ENCODE measurements at regions not wholly inside any gene's neighbourhood (a gene's known extent, or its start where the extent isn't known, plus 50 kb on each side); places are given as distances from the start of the nearest gene placed in this dataset.

DNA sequence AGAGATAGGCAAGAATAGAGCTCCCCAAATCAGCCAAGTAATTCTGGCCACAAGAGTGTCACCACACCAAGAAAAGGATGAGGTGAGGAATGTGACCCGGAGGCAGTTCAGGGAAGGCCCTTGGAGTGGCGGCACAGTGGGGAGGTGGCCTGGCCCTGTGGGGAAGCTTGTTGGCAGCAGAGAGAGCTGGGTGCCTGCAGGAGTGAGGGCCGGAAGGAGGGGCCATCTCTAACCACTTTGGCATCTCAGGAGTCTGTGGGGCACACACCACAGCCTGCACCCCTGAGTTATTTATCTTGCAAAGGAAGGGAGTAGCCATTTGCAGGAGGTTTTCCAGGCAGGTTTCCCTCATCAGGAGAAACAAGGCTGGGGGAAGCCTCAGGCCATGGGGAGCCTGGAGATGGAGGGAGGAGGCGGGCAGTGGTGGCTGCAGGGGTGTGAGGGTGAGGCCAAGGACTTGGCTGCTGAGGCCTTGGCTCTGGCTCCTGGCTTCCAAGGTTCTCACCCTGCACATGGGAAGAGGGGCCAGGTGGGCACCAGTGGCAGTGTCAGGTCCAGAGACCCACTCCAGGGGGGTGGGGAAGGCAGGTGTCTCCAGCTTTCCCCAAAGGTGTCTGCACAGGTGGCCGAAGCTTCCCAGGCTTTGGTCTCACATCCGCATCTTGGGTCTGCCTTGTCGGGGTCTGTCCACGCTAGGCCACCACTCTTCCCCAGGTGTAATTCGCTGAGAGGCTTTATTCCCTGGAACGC lies 370.2 kb downstream of the CTTN start:
- WGBS (ENCODE audit: insufficient coverage, low lambda C conversion rate): no CpG with 5 or more reads among the region's 10 CpGs
- no peak overlapping the region for H3K27ac ChIP-seq (ENCODE audit: low read length)
- no peaks in the 10 kb centered on the region for H3K9me3 ChIP-seq (ENCODE audit: control insufficient read depth, low read depth, low read length)
- H3K27me3 ChIP-seq (ENCODE audit: control insufficient read depth, insufficient read depth, low read length): no peaks in the 10 kb centered on the region
- no peak overlapping the region for H3K4me3 ChIP-seq (ENCODE audit: low read length)
- H3K4me1 ChIP-seq (ENCODE audit: control insufficient read depth, insufficient read depth, low read length): no peaks in the 10 kb centered on the region
- no peaks in the 10 kb centered on the region for H3K36me3 ChIP-seq (ENCODE audit: control insufficient read depth, insufficient read depth, low read length)
- no peak for DNase-seq

DNA sequence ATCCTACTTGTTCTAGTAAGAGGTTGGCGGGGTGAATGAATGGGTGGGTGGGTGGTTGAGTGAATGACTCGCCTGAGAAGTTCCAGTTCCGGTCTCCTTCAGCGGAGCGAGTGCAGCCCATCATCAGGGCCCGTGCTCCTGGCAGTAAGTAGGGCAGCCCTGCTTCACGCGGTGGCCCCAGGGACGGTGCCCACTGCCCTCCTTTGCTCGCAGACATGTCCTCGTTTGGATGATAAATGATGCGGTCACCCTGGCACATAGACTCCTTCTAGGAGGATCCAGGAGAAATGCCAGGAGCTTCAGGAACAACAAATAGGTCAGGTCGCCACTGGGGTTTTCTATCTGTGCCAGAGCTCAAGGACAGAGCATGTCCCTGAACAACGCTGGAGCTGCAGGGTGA lies 370.8 kb downstream of the CTTN start:
- no peaks in the 10 kb centered on the region for H3K36me3 ChIP-seq (ENCODE audit: control insufficient read depth, insufficient read depth, low read length)
- DNase-seq: no peak
- no CpG with 5 or more reads among the region's 14 CpGs for WGBS (ENCODE audit: insufficient coverage, low lambda C conversion rate)

DNA sequence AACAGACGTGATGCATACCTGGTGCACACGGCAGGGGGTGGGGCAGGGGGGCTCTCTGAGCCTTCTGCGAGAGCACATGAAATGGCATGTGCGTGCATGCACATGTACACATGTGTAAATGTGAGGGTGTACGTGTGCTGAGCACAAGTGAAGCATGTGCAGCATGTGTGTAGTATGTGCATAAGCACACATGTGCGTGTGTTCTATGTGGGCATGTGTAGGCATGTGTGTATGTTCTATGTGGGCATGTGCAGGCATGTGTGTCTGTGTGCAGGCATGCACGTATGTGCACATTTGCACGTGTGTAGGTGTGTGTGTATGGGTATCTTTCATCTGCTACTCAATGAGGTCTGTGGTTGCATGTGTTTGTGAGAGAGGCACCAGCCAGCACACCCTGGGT lies 371.2 kb downstream of the CTTN start:
- DNase-seq: no peak
- no CpG with 5 or more reads among the region's 8 CpGs for WGBS (ENCODE audit: insufficient coverage, low lambda C conversion rate)

More for the DNA sequence above, 370.8 kb downstream of the CTTN start:
- no peak overlapping the region for H3K4me3 ChIP-seq (ENCODE audit: low read length)
- H3K27me3 ChIP-seq (ENCODE audit: control insufficient read depth, insufficient read depth, low read length): no peaks in the 10 kb centered on the region
- H3K4me1 ChIP-seq (ENCODE audit: control insufficient read depth, insufficient read depth, low read length): no peaks in the 10 kb centered on the region
- H3K9me3 ChIP-seq (ENCODE audit: control insufficient read depth, low read depth, low read length): no peaks in the 10 kb centered on the region
- H3K27ac ChIP-seq (ENCODE audit: low read length): no peak overlapping the region

DNA sequence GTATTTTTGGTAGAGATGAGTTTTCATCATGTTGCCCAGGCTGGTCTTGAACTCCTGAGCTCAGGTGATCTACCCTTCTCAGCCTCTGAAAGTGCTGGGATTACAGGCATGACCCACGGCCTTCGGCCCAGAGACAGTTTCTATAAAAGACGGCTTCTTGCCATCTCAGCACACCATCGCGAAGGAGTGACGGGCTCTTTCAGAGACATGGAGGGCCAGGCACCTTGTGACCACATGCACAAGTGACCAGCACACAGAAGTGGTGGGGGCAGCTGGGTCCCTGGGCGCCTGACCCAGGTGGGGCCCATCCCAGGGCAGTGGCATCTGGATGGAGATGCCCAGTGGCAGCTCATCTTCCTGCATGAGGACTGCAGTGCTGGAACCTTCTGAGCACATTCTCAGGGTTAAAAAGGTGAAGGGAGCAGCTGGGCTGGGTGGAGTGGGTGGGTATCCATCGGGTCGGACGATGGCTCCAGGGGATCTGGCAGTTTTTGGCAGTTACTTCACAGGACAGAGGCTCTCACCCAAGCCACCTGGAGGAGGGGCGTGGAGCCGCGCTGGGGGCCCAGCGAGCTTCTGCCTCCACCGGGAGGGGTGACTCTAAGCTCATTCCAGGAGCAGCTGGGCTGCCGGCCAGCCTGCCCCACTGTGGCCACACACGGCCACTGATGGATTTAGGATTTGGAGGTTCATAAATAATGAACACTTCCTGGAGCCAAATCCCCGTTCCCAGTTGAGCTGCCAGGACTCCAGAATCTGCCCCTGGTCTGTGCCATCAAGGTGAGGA lies 373.0 kb downstream of the CTTN start:
- Histone ChIP-seq H3K9me3 (ENCODE audit: control insufficient read depth, low read depth, low read length) (no peaks in the 10 kb centered on the region), H3K27ac (ENCODE audit: low read length) (no peak overlapping the region), H3K4me3 (ENCODE audit: low read length) (no peak overlapping the region), H3K27me3 (ENCODE audit: control insufficient read depth, insufficient read depth, low read length) (no peaks in the 10 kb centered on the region), H3K4me1 (ENCODE audit: control insufficient read depth, insufficient read depth, low read length) (no peaks in the 10 kb centered on the region), H3K36me3 (ENCODE audit: control insufficient read depth, insufficient read depth, low read length) (no peaks in the 10 kb centered on the region)
- no CpG with 5 or more reads among the region's 18 CpGs for WGBS (ENCODE audit: insufficient coverage, low lambda C conversion rate)
- DNase-seq: no peak

More for the DNA sequence above, 371.2 kb downstream of the CTTN start:
- no peak overlapping the region for H3K4me3 ChIP-seq (ENCODE audit: low read length)
- no peaks in the 10 kb centered on the region for H3K4me1 ChIP-seq (ENCODE audit: control insufficient read depth, insufficient read depth, low read length)
- no peaks in the 10 kb centered on the region for H3K9me3 ChIP-seq (ENCODE audit: control insufficient read depth, low read depth, low read length)
- no peak overlapping the region for H3K27ac ChIP-seq (ENCODE audit: low read length)
- no peaks in the 10 kb centered on the region for H3K27me3 ChIP-seq (ENCODE audit: control insufficient read depth, insufficient read depth, low read length)
- no peaks in the 10 kb centered on the region for H3K36me3 ChIP-seq (ENCODE audit: control insufficient read depth, insufficient read depth, low read length)

DNA sequence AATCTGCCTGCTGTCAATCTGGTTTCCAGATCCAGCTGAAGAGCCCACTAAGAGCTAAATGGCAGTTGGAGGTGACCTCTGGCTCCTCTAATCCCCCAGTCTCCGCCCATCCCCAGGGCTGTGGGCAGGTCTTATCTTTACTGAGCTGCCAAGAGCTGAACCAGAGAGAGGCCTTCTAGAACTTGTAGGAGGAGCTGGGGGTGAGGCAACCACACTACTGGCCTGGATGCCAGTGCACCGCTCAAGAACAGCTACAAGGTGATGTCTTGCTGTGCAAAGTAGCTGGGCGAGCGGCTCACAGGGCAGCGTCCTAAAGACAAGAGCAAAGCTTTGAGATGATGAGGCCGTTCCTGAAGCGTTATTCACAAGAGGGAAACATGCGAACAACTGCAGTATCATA lies 374.6 kb downstream of the CTTN start:
- 79% methylated on average over 4 of the region's 8 CpGs for whole genome bisulfite sequencing (ENCODE audit: insufficient coverage, low lambda C conversion rate)
- H3K27ac ChIP-seq (ENCODE audit: low read length): no peak overlapping the region
- no peaks in the 10 kb centered on the region for H3K4me1 ChIP-seq (ENCODE audit: control insufficient read depth, insufficient read depth, low read length)
- no peak for DNase-seq
- H3K27me3 ChIP-seq (ENCODE audit: control insufficient read depth, insufficient read depth, low read length): no peaks in the 10 kb centered on the region
- H3K9me3 ChIP-seq (ENCODE audit: control insufficient read depth, low read depth, low read length): peaks cover 5% of the 10 kb centered on the region
- no peak overlapping the region for H3K4me3 ChIP-seq (ENCODE audit: low read length)
- H3K36me3 ChIP-seq (ENCODE audit: control insufficient read depth, insufficient read depth, low read length): no peaks in the 10 kb centered on the region

DNA sequence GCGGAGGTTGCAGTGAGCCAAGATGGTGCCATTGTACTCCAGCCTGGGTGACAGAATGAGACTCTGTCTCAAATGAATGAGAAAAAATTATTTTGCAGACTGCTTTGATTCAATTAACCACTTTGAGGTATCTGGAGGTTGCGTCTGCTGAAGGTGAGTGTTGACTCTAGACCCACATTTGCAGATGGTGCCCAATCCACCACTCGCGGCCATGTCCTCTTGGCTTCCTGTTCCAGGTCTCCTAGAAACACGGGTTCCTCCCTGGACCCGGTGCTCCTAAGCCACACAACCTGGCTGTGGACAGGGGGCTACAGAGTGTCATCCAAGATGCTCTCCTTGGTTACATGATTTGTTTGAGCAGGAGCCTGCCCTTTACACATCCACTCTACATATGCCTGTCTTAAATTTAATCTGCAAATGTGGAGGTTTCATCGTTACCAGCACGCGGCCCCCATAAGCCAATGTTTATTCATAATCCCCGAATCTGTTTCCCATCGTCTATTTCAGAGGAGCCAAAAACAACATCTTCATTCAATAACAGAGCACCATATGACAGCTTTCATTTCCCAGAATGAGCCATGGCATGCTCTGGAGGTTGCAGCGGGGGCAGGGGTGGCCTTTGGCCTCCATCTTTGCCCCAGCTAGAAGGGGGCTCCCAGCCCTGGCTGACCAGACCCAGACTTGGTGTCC lies 377.2 kb downstream of the CTTN start:
- Histone ChIP-seq H3K4me3 (ENCODE audit: low read length) (no peak overlapping the region), H3K36me3 (ENCODE audit: control insufficient read depth, insufficient read depth, low read length) (no peaks in the 10 kb centered on the region), H3K9me3 (ENCODE audit: control insufficient read depth, low read depth, low read length) (peaks cover 5% of the 10 kb centered on the region), H3K27me3 (ENCODE audit: control insufficient read depth, insufficient read depth, low read length) (no peaks in the 10 kb centered on the region), H3K4me1 (ENCODE audit: control insufficient read depth, insufficient read depth, low read length) (no peaks in the 10 kb centered on the region), H3K27ac (ENCODE audit: low read length) (no peak overlapping the region)
- no CpG with 5 or more reads among the region's 12 CpGs for WGBS (ENCODE audit: insufficient coverage, low lambda C conversion rate)
- DNase-seq: no peak

DNA sequence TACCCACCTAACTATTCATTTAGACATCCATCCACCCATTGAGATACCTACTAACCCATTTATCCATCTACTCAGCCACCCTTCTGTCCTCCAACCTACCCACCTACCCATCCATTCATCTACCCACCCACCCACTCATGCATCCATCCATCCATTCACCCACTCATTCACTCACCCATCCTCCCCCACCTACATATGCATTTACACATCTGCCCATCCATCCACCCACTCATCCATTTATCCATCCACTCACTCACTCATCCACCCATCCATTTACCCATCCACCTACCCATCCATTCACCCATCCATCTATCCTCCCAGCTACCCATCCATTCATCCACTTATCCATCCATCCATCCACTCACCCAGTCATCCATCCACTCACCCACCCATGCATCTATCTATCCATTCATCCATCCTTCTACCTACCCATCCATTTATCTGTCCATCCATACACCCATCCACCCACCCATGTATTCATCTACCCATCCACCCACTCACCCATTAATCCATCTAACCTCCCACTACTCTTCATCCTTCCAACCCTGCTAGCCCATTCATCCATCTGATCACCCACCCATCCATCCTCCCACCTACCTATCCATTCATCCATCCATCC lies 378.7 kb downstream of the CTTN start:
- peaks cover 5% of the 10 kb centered on the region for H3K9me3 ChIP-seq (ENCODE audit: control insufficient read depth, low read depth, low read length)
- DNase-seq: no peak
- no peaks in the 10 kb centered on the region for H3K36me3 ChIP-seq (ENCODE audit: control insufficient read depth, insufficient read depth, low read length)
- no peaks in the 10 kb centered on the region for H3K4me1 ChIP-seq (ENCODE audit: control insufficient read depth, insufficient read depth, low read length)
- no peak overlapping the region for H3K27ac ChIP-seq (ENCODE audit: low read length)
- H3K4me3 ChIP-seq (ENCODE audit: low read length): no peak overlapping the region
- no peaks in the 10 kb centered on the region for H3K27me3 ChIP-seq (ENCODE audit: control insufficient read depth, insufficient read depth, low read length)

DNA sequence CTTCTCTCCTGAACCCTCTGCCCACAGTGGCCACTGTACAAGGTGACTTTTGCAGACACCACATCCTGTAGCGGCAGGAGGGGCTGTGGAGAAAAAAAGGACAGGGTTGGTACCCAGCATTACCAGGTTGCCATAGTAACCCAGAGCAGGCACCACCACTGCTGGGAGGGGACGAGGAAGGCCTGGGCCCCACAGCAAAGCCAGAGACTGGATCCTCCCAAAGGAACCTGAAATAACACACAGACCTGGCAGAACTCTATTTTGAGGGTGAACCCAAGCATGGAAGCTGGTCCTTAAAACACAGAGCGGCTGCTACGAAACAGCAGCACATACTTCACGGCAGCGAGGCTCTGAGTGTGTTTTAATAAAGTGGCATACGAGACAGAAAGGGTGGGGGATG lies 380.6 kb downstream of the CTTN start:
- no peak overlapping the region for H3K27ac ChIP-seq (ENCODE audit: low read length)
- WGBS (ENCODE audit: insufficient coverage, low lambda C conversion rate): 80% methylated on average over 2 of the region's 7 CpGs
- H3K4me3 ChIP-seq (ENCODE audit: low read length): no peak overlapping the region
- H3K9me3 ChIP-seq (ENCODE audit: control insufficient read depth, low read depth, low read length): peaks cover 5% of the 10 kb centered on the region
- no peaks in the 10 kb centered on the region for H3K27me3 ChIP-seq (ENCODE audit: control insufficient read depth, insufficient read depth, low read length)
- no peaks in the 10 kb centered on the region for H3K4me1 ChIP-seq (ENCODE audit: control insufficient read depth, insufficient read depth, low read length)
- no peak for DNase-seq
- H3K36me3 ChIP-seq (ENCODE audit: control insufficient read depth, insufficient read depth, low read length): no peaks in the 10 kb centered on the region

DNA sequence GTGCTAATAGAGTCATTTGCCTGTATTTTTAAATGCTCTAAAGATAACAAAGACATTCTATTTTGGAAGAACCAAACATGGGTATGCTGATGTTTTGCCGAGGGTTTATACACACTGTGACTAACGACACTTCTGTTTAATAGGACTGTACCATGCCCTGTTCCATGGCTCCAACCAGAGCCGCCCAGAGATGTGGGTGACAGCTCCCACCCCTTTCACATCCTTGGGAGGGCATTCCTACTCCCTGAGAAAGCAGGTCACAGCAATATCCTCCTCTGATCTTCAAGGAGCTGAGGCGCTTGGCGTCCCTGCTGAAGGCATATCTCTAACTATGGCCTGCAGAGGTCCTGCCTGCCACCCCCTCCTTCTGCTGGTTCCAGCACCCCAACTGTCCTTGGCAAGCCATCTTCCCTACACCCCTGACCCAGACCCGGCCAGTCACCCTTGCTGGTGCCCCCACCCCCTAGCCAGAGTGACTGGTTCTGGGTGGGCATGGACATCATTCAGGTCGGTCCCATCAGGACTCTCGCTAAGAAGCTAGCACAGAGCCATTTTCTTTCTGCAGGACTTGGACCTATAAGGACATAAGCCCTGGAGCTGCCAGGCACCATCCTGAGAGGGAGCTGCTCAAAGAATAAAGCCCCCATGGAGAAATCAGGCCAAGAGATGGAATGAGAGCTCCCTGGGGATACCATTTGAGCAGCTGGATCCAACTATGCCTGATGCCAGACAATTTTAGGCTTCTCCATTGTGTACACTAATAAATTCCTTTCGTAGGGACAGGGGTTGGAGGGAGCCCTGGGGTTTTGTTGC lies 381.3 kb downstream of the CTTN start:
- Histone ChIP-seq H3K4me1 (ENCODE audit: control insufficient read depth, insufficient read depth, low read length) (no peaks in the 10 kb centered on the region), H3K27ac (ENCODE audit: low read length) (no peak overlapping the region), H3K27me3 (ENCODE audit: control insufficient read depth, insufficient read depth, low read length) (no peaks in the 10 kb centered on the region), H3K36me3 (ENCODE audit: control insufficient read depth, insufficient read depth, low read length) (no peaks in the 10 kb centered on the region), H3K9me3 (ENCODE audit: control insufficient read depth, low read depth, low read length) (peaks cover 5% of the 10 kb centered on the region), H3K4me3 (ENCODE audit: low read length) (no peak overlapping the region)
- DNase-seq: no peak
- no CpG with 5 or more reads among the region's 9 CpGs for WGBS (ENCODE audit: insufficient coverage, low lambda C conversion rate)

DNA sequence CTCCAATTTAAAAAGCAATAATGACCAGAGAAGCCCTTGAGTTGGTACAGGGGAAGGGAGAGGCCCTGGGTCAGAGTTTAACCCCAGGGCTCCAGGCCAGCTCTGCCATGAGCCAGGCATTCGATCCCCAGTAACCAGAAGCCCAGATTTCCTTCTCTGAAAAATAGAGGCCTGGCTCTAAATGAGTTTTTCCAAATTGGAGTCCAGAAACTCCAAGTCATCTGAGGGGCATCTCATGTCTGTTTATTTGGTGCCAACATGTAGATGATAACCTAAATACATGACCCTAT lies 381.9 kb downstream of the CTTN start:
- Histone ChIP-seq H3K4me1 (ENCODE audit: control insufficient read depth, insufficient read depth, low read length) (no peaks in the 10 kb centered on the region), H3K4me3 (ENCODE audit: low read length) (no peak overlapping the region), H3K36me3 (ENCODE audit: control insufficient read depth, insufficient read depth, low read length) (no peaks in the 10 kb centered on the region), H3K27me3 (ENCODE audit: control insufficient read depth, insufficient read depth, low read length) (no peaks in the 10 kb centered on the region), H3K27ac (ENCODE audit: low read length) (no peak overlapping the region), H3K9me3 (ENCODE audit: control insufficient read depth, low read depth, low read length) (peaks cover 5% of the 10 kb centered on the region)
- WGBS (ENCODE audit: insufficient coverage, low lambda C conversion rate): no CpG with 5 or more reads among the region's 1 CpG
- no peak for DNase-seq
